Loucy (cell line): ENCODE measurements at regions not wholly inside any gene's neighbourhood (a gene's known extent, or its start where the extent isn't known, plus 50 kb on each side); places are given as distances from the start of the nearest gene placed in this dataset.

Experiments
- H2AFZ ChIP-seq: fragments of 200-600 bp; sonication (generic); 2 replicates; pipeline ENCODE4 v1.6.0; 2016; ENCODE audit warnings: antibody characterized with exemption, mild to moderate bottlenecking, low read length, moderate library complexity
- H3F3A ChIP-seq: fragments of 200-600 bp; 2 replicates; pipeline ENCODE4 v1.6.0; 2016; ENCODE audit warnings: antibody characterized with exemption, low read depth, mild to moderate bottlenecking
- H3K27me3 ChIP-seq: fragments of 200-600 bp; sonication (generic); 2 replicates; pipeline ENCODE4 v1.6.1; 2014; ENCODE audit warnings: low read length, mild to moderate bottlenecking; ENCODE audit not compliant: insufficient read depth, poor library complexity, severe bottlenecking
- H3K36me3 ChIP-seq: fragments of 200-600 bp; sonication (generic); 2 replicates; pipeline ENCODE4 v1.6.1; 2016; ENCODE audit warnings: low read length; ENCODE audit not compliant: insufficient read depth
- H3K4me1 ChIP-seq: fragments of 200-600 bp; sonication (generic); 2 replicates; pipeline ENCODE4 v1.5.1; 2014; ENCODE audit warnings: low read length, mild to moderate bottlenecking; ENCODE audit not compliant: insufficient read depth, poor library complexity, severe bottlenecking
- H3K4me2 ChIP-seq: fragments of 200-600 bp; sonication (generic); 2 replicates; pipeline ENCODE4 v1.6.0; 2014; ENCODE audit warnings: antibody characterized with exemption, low read length, low read depth, mild to moderate bottlenecking; ENCODE audit not compliant: poor library complexity, severe bottlenecking
- H3K4me3 ChIP-seq: fragments of 200-600 bp; sonication (generic); 2 replicates; pipeline ENCODE4 v1.5.1; 2014; ENCODE audit warnings: low read length, mild to moderate bottlenecking, mixed read lengths; ENCODE audit not compliant: poor library complexity, severe bottlenecking
- H3K79me2 ChIP-seq: fragments of 200-600 bp; sonication (generic); 2 replicates; pipeline ENCODE4 v1.6.1; 2014; ENCODE audit warnings: low read length; ENCODE audit not compliant: insufficient read depth
- H3K9ac ChIP-seq: fragments of 200-600 bp; sonication (generic); 2 replicates; pipeline ENCODE4 v1.6.0; 2014; ENCODE audit warnings: mild to moderate bottlenecking, low read depth, low read length, moderate library complexity; ENCODE audit not compliant: poor library complexity, severe bottlenecking
- H3K9me2 ChIP-seq: fragments of 200-600 bp; sonication (generic); replicated peaks from 2 replicates; pipeline ENCODE4 v1.6.1; 2016; ENCODE audit warnings: low read depth, low read length, mixed read lengths
- H3K9me3 ChIP-seq: fragments of 200-600 bp; sonication (generic); 2 replicates; pipeline ENCODE4 v1.6.1; 2014; ENCODE audit warnings: mild to moderate bottlenecking, antibody characterized with exemption, low read length, low read depth; ENCODE audit not compliant: insufficient read depth
- H4K20me1 ChIP-seq: fragments of 200-600 bp; sonication (generic); 2 replicates; pipeline ENCODE4 v1.6.0; 2014; ENCODE audit warnings: antibody characterized with exemption, low read length, mild to moderate bottlenecking; ENCODE audit not compliant: insufficient read depth, poor library complexity, severe bottlenecking
- CTCF ChIP-seq: fragments of 200-600 bp; sonication (generic); conservative IDR thresholded peaks from 2 replicates; pipeline ENCODE4 v1.5.1; 2014; ENCODE audit warnings: mild to moderate bottlenecking, antibody characterized with exemption, low read length
- EZH2phosphoT487 ChIP-seq: fragments of 200-600 bp; IDR thresholded peaks from 2 replicates; pipeline ENCODE4 v1.6.1; 2018; ENCODE audit warnings: antibody characterized with exemption, mild to moderate bottlenecking, moderate library complexity, borderline replicate concordance

GRCh38 chr2:237179161-237179560 is 93.5 kb downstream of the COPS8 start:
- no peaks in the 10 kb centered on the region for H3K27me3 ChIP-seq
- H3K4me1 ChIP-seq, result no peaks in the 10 kb centered on the region
- no peaks in the 10 kb centered on the region for H4K20me1 ChIP-seq
- no peaks in the 10 kb centered on the region for H3K9me3 ChIP-seq
- H3F3A ChIP-seq, result no peaks in the 10 kb centered on the region
- no peak for TF ChIP-seq CTCF
- TF ChIP-seq EZH2phosphoT487, result no peak
- H3K9me2 ChIP-seq, result no peaks in the 10 kb centered on the region
- no peak overlapping the region for H3K9ac ChIP-seq
- no peaks in the 10 kb centered on the region for H3K36me3 ChIP-seq
- H3K79me2 ChIP-seq, result no peaks in the 10 kb centered on the region
- no peak overlapping the region for H3K4me3 ChIP-seq
- no peak overlapping the region for H2AFZ ChIP-seq
- no peak overlapping the region for H3K4me2 ChIP-seq

GRCh38 chr2:237180187-237180586 is 94.5 kb downstream of the COPS8 start:
- H3K4me3 ChIP-seq, result no peak overlapping the region
- H4K20me1 ChIP-seq, result no peaks in the 10 kb centered on the region
- H3K79me2 ChIP-seq, result no peaks in the 10 kb centered on the region
- no peaks in the 10 kb centered on the region for H3F3A ChIP-seq
- H3K4me1 ChIP-seq, result no peaks in the 10 kb centered on the region
- no peak overlapping the region for H2AFZ ChIP-seq
- no peak overlapping the region for H3K9ac ChIP-seq
- no peak for TF ChIP-seq CTCF
- TF ChIP-seq EZH2phosphoT487, result no peak
- no peaks in the 10 kb centered on the region for H3K36me3 ChIP-seq
- no peaks in the 10 kb centered on the region for H3K27me3 ChIP-seq
- H3K9me2 ChIP-seq, result no peaks in the 10 kb centered on the region
- no peaks in the 10 kb centered on the region for H3K9me3 ChIP-seq
- no peak overlapping the region for H3K4me2 ChIP-seq

GRCh38 chr2:237180987-237181386 is 95.3 kb downstream of the COPS8 start:
- H3K27me3 ChIP-seq, result no peaks in the 10 kb centered on the region
- no peaks in the 10 kb centered on the region for H3F3A ChIP-seq
- no peaks in the 10 kb centered on the region for H3K9me3 ChIP-seq
- H3K9ac ChIP-seq, result no peak overlapping the region
- no peak overlapping the region for H3K4me2 ChIP-seq
- no peak for TF ChIP-seq CTCF
- TF ChIP-seq EZH2phosphoT487, result no peak
- no peaks in the 10 kb centered on the region for H3K79me2 ChIP-seq
- H3K4me3 ChIP-seq, result no peak overlapping the region
- no peaks in the 10 kb centered on the region for H4K20me1 ChIP-seq
- no peaks in the 10 kb centered on the region for H3K4me1 ChIP-seq
- H3K9me2 ChIP-seq, result no peaks in the 10 kb centered on the region
- H2AFZ ChIP-seq, result no peak overlapping the region
- no peaks in the 10 kb centered on the region for H3K36me3 ChIP-seq
